Adrenal gland (tissue), 9 donors: ENCODE measurements at regions not wholly inside any gene's neighbourhood (a gene's known extent, or its start where the extent isn't known, plus 50 kb on each side); places are given as distances from the start of the nearest gene placed in this dataset.

Experiments
- DNase-seq, 7 donors: peaks; one replicate each; pipeline ENCODE4 v3.0.0-alpha.2; 2019 to 2020
- H3K27ac ChIP-seq, 5 donors: fragments of 200-600 bp; sonication (generic) in 4 of 5; 1 replicate in 3 of 5; 2 replicates in 2 of 5; pipeline versions ENCODE4 v1.5.1 to v1.8.0; 2016 to 2020; ENCODE audit warnings: mild to moderate bottlenecking in 1 of 5
- H3K27me3 ChIP-seq: fragments of 200-600 bp; 2 replicates; pipeline ENCODE4 v1.8.0; 2021
- H3K36me3 ChIP-seq, 2 donors: fragments of 200-600 bp; replicated peaks in 1 of 2; 1 replicate in 1 of 2; 2 replicates in 1 of 2; pipeline versions ENCODE4 v1.5.1 to v1.8.0; 2018 to 2022
- H3K4me1 ChIP-seq, 2 donors: fragments of 200-600 bp; replicated peaks in 1 of 2; 1 replicate in 1 of 2; 2 replicates in 1 of 2; pipeline versions ENCODE4 v1.5.1 to v1.8.0; 2018 to 2021
- H3K4me3 ChIP-seq, 4 donors: fragments of 200-600 bp; sonication (generic) in 3 of 4; one replicate each; pipeline ENCODE4 v1.5.1; 2016 to 2018
- H3K9me3 ChIP-seq, 3 donors: fragments of 200-600 bp; sonication (generic) in 1 of 3; replicated peaks in 1 of 3; 1 replicate in 2 of 3; 2 replicates in 1 of 3; pipeline versions ENCODE4 v1.5.1 to v1.8.0; 2016 to 2021
- POLR2A ChIP-seq, 2 donors: fragments of 450-650 bp; IDR thresholded peaks; one replicate each; pipeline ENCODE4 v1.6.1; 2017; ENCODE audit warnings: antibody characterized with exemption in 2 of 2, mild to moderate bottlenecking in 2 of 2, moderate library complexity in 1 of 2
- WGBS, 4 donors: extraction: QIAGEN DNeasy Blood & Tissue Kit in 2 of 4; methylation state at CpG; one replicate each; pipeline versions ENCODE4 v1.1.5 to v1.1.7; 2013 to 2017; 5-methylcytosine and 5-hydroxymethylcytosine counted together
- intact Hi-C, 2 donors: fragments of 100-400 bp; cut with DNase I; formaldehyde crosslinking; loops; one replicate each; pipeline versions ENCODE4 v1.14.1 to v1.15.0; 2022 to 2023
- TF ChIP-seq, protein P1 (sequence below), 6 experiments: fragments of 450-650 bp in 4 of 6; fragments of 200-600 bp in 2 of 6; sonication (generic) in 1 of 6; IDR thresholded peaks; 1 replicate in 5 of 6; 2 replicates in 1 of 6; pipeline versions ENCODE4 v1.5.1 to v1.8.0; 2016 to 2021; ENCODE audit warnings: antibody characterized with exemption in 6 of 6, mild to moderate bottlenecking in 2 of 6, moderate library complexity in 1 of 6
- donor health status: healthy with polysubstance abuse.
- donor health status: Bipolar disorder and iron deficiency.
- donor health status: DM: yes; HTN: yes; CAD: no.
- donor health status: DM: no; HTN: no; CAD: no.
- donor health status: DM: no; HTN: no; CAD: no.

DNA sequence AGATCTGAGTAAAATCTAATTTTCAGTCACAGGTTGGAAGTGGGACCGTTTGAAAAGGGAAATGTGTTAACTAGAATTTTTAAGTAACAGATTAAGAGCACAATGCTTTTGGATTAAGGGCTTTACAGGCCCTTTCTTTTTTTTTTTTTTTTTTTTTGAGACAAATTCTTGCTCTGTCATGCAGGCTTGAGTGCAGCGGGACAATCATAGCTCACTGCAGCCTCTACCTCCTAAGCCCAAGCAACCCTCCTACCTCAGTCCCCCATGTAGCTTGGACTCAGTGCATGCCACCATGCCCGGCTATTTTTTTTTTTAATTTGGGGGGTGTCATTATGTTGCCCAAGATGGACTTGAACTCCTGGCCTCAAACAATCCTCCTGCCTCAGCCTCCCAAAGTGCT, 363.7 kb downstream of the LIG4 start:
- Histone ChIP-seq H3K27ac (no peak overlapping the region), H3K36me3 (no peaks in the 10 kb centered on the region), H3K4me3 (no peak overlapping the region), H3K27me3 (no peaks in the 10 kb centered on the region), H3K4me1 (no peaks in the 10 kb centered on the region), H3K9me3 (no peaks in the 10 kb centered on the region)
- DNase-seq, result no peak
- TF ChIP-seq, protein P1, sequence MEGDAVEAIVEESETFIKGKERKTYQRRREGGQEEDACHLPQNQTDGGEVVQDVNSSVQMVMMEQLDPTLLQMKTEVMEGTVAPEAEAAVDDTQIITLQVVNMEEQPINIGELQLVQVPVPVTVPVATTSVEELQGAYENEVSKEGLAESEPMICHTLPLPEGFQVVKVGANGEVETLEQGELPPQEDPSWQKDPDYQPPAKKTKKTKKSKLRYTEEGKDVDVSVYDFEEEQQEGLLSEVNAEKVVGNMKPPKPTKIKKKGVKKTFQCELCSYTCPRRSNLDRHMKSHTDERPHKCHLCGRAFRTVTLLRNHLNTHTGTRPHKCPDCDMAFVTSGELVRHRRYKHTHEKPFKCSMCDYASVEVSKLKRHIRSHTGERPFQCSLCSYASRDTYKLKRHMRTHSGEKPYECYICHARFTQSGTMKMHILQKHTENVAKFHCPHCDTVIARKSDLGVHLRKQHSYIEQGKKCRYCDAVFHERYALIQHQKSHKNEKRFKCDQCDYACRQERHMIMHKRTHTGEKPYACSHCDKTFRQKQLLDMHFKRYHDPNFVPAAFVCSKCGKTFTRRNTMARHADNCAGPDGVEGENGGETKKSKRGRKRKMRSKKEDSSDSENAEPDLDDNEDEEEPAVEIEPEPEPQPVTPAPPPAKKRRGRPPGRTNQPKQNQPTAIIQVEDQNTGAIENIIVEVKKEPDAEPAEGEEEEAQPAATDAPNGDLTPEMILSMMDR (IDR thresholded peaks at IDR 0.05), result no peak
- TF ChIP-seq POLR2A (IDR thresholded peaks at IDR 0.05), result no peak
- 67 to 80% (median 77%) methylated on average over 3 of the region's 3 CpGs for WGBS, 4 donors
- intact Hi-C loops, result no loop called here

DNA sequence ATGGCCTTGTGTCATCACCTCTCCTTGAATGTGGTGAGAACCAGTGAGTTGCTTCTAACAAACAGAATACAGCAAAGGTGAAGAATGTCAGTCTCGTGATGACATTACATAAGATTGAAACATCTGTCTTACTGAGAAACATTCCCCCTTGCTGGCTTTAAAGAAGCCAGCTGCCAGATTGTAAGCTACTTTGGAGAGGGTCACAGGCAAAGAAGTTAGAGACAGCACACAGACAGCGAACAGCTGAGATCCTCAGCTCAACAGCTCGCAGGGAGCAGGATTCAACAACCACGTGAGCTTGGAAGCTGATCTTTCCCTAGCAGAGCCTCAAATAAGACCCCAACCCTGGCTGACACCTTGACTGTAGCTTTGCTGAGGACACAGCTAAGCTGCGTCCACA, 367.9 kb downstream of the LIG4 start:
- no peak for DNase-seq
- Histone ChIP-seq H3K4me3 (no peak overlapping the region), H3K9me3 (no peaks in the 10 kb centered on the region), H3K27me3 (no peaks in the 10 kb centered on the region), H3K27ac (no peak overlapping the region), H3K36me3 (no peaks in the 10 kb centered on the region), H3K4me1 (no peaks in the 10 kb centered on the region)
- 31 to 39% (median 37%) methylated on average over 5 of the region's 5 CpGs for WGBS, 4 donors
- TF ChIP-seq, protein P1 (IDR thresholded peaks at IDR 0.05), result no peak
- no peak for TF ChIP-seq POLR2A (IDR thresholded peaks at IDR 0.05)
- intact Hi-C loops, result no loop called here

DNA sequence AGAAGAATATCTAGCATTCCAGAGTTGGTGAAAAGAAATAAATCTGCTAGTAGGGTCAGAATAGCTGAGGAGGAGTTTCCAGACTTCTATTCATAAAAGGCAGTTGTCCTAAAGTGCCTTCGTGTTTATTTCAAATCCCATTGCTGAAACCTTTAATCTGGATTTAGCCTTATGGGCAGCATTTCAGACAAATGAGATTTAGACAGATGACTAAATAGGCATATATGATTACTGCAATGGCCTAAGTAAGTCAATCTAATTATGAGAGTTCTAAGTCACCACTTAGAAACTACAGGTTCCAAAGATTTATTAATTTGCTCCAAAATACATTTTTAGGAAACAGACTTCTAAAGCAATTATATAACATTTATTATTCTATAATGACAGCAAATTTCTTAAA, 368.7 kb downstream of the LIG4 start:
- Histone ChIP-seq H3K9me3 (no peaks in the 10 kb centered on the region), H3K4me1 (no peaks in the 10 kb centered on the region), H3K27me3 (no peaks in the 10 kb centered on the region), H3K36me3 (no peaks in the 10 kb centered on the region), H3K4me3 (no peak overlapping the region), H3K27ac (no peak overlapping the region)
- DNase-seq, result no peak
- 42 to 53% (median 48%) methylated on average over 1 of the region's 1 CpG for WGBS, 4 donors
- TF ChIP-seq POLR2A (IDR thresholded peaks at IDR 0.05), result no peak
- TF ChIP-seq, protein P1 (IDR thresholded peaks at IDR 0.05), result no peak
- intact Hi-C loops, result no loop called here

DNA sequence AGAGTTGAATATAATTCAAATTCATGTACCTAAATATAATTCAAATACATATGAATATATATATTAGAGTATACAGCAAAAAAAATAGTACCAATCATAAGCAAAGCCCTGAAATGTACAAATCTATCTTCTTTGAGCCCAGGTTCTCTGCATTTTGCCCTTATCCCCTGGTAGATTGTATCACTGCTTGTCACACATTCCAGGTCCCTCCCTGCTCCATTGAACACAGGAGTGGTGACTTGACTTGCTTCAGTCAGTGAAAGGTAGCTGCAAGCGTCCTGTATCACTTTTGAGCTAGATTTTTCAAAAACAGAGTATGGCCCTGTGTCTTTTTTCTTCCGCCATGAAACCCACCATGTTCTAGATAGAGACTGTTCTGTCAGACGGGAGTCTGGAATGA, 369.4 kb downstream of the LIG4 start:
- H3K27ac ChIP-seq, result no peak overlapping the region
- no peaks in the 10 kb centered on the region for H3K4me1 ChIP-seq
- TF ChIP-seq POLR2A (IDR thresholded peaks at IDR 0.05), result no peak
- TF ChIP-seq, protein P1 (IDR thresholded peaks at IDR 0.05), result no peak
- no peaks in the 10 kb centered on the region for H3K27me3 ChIP-seq
- no peaks in the 10 kb centered on the region for H3K9me3 ChIP-seq
- no peak for DNase-seq
- no peak overlapping the region for H3K4me3 ChIP-seq
- H3K36me3 ChIP-seq, result no peaks in the 10 kb centered on the region
- intact Hi-C loops, result no loop called here
- WGBS, 4 donors, result 63 to 80% (median 69%) methylated on average over 3 of the region's 3 CpGs
